ENCODE measurements at regions not wholly inside any gene's neighbourhood (a gene's known extent, or its start where the extent isn't known, plus 50 kb on each side); places are given as distances from the start of the nearest gene placed in this dataset.

DNA sequence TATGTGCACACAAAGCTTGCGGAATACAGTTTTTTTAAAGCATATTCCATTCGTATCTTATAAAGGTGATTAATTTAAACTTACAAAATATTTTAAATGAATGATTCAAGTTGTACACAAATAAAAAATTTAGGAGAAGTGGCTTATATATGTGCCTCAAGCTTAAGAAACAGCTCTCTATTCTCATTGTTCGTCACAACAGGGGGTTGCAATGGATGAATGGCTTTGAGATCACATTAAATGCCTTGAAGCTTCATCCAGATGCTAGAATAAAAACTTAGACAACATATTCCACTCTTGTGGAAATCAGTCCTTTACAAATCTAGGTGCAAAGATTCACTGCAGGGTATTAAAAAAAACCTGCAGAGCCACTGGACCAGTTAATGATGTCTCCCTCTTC lies 303.9 kb upstream of the LRFN5 start:
- no peak overlapping the region for H3K27ac Mint-ChIP-seq
- no peaks in the 10 kb centered on the region for H3K4me1 Mint-ChIP-seq
- no peak overlapping the region for H3K4me2 ChIP-seq (replicated peaks; ENCODE audit: extremely low read depth, low read length, poor library complexity, severe bottlenecking)
- H3K9me3 ChIP-seq (replicated peaks in 1 of 2; ENCODE audit: control insufficient read depth in 1 of 2, insufficient read depth in 1 of 2, low read length in 2 of 2) = no peaks in the 10 kb centered on the region
- H3K4me1 ChIP-seq (ENCODE audit: control insufficient read depth in 1 of 2, insufficient read depth in 2 of 2, low read length in 2 of 2) = no peaks in the 10 kb centered on the region
- intact Hi-C loops (cut with micrococcal nuclease) = no loop called here
- no peak overlapping the region for H3K9ac ChIP-seq (ENCODE audit: insufficient read depth, low read length, poor library complexity, severe bottlenecking)
- H3K4me3 Mint-ChIP-seq = no peak overlapping the region
- no peaks in the 10 kb centered on the region for H4K20me1 ChIP-seq (ENCODE audit: insufficient read depth, low read length)
- no peaks in the 10 kb centered on the region for H3K9me3 Mint-ChIP-seq
- DNase-seq = no peak
- H3K36me3 Mint-ChIP-seq = no peaks in the 10 kb centered on the region
- H3K36me3 ChIP-seq (replicated peaks in 1 of 2; ENCODE audit: control insufficient read depth in 1 of 2, insufficient read depth in 2 of 2, low read length in 2 of 2) = no peaks in the 10 kb centered on the region
- no peak overlapping the region for H3K4me3 ChIP-seq (replicated peaks in 1 of 3; ENCODE audit: low read depth in 2 of 3, low read length in 3 of 3)
- no peak overlapping the region for H2AFZ ChIP-seq (ENCODE audit: insufficient read depth, low read depth, low read length, poor library complexity, severe bottlenecking)
- TF ChIP-seq CTCF (IDR thresholded peaks at IDR 0.05) = no peak
- no peaks in the 10 kb centered on the region for H3K27me3 Mint-ChIP-seq (ENCODE audit: low read depth in 3 of 3)
- H3K27me3 ChIP-seq (ENCODE audit: control insufficient read depth in 2 of 2, insufficient read depth in 2 of 2, low read length in 2 of 2) = no peaks in the 10 kb centered on the region
- WGBS (ENCODE audit: insufficient coverage) = no CpG with 5 or more reads among the region's 3 CpGs
- no peak overlapping the region for H3K27ac ChIP-seq (ENCODE audit: low read depth in 1 of 2, low read length in 2 of 2)
- no peaks in the 10 kb centered on the region for H3K79me2 ChIP-seq (ENCODE audit: insufficient read depth, low read length)

DNA sequence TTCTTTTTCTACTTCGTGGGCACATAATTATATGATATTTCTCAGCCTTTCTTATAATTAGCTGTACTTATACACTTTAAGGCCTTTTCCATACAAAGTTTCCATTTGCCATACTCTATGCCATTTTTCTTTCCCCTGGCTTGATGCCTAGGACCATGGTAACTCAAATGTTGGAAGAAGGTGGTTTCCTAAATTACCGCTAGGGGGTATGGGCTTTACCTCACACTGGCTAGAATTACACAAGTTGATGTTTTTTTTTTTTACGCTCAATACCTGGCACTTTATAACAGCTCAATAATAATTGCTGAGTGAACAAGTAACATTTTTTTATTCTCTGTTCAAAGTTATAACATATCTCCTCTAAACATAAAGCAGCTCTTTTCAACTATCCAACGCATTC lies 306.8 kb upstream of the LRFN5 start:
- WGBS (ENCODE audit: insufficient coverage) = no CpG with 5 or more reads among the region's 4 CpGs
- no peaks in the 10 kb centered on the region for H3K36me3 Mint-ChIP-seq

More for the DNA sequence above, 306.8 kb upstream of the LRFN5 start:
- Mint-ChIP-seq H3K9me3 (no peaks in the 10 kb centered on the region), H3K4me1 (no peaks in the 10 kb centered on the region), H3K27me3 (ENCODE audit: low read depth in 3 of 3) (no peaks in the 10 kb centered on the region), H3K4me3 (no peak overlapping the region), H3K27ac (no peak overlapping the region)
- Histone ChIP-seq H3K36me3 (replicated peaks in 1 of 2; ENCODE audit: control insufficient read depth in 1 of 2, insufficient read depth in 2 of 2, low read length in 2 of 2) (no peaks in the 10 kb centered on the region), H3K9ac (ENCODE audit: insufficient read depth, low read length, poor library complexity, severe bottlenecking) (no peak overlapping the region), H3K79me2 (ENCODE audit: insufficient read depth, low read length) (no peaks in the 10 kb centered on the region), H3K9me3 (replicated peaks in 1 of 2; ENCODE audit: control insufficient read depth in 1 of 2, insufficient read depth in 1 of 2, low read length in 2 of 2) (no peaks in the 10 kb centered on the region), H3K27ac (ENCODE audit: low read depth in 1 of 2, low read length in 2 of 2) (no peak overlapping the region), H3K4me1 (ENCODE audit: control insufficient read depth in 1 of 2, insufficient read depth in 2 of 2, low read length in 2 of 2) (no peaks in the 10 kb centered on the region), H4K20me1 (ENCODE audit: insufficient read depth, low read length) (no peaks in the 10 kb centered on the region), H3K27me3 (ENCODE audit: control insufficient read depth in 2 of 2, insufficient read depth in 2 of 2, low read length in 2 of 2) (no peaks in the 10 kb centered on the region), H3K4me2 (replicated peaks; ENCODE audit: extremely low read depth, low read length, poor library complexity, severe bottlenecking) (no peak overlapping the region), H2AFZ (ENCODE audit: insufficient read depth, low read depth, low read length, poor library complexity, severe bottlenecking) (no peak overlapping the region), H3K4me3 (replicated peaks in 1 of 3; ENCODE audit: low read depth in 2 of 3, low read length in 3 of 3) (no peak overlapping the region)
- no peak for DNase-seq
- intact Hi-C loops (cut with micrococcal nuclease) = no loop called here
- TF ChIP-seq CTCF (IDR thresholded peaks at IDR 0.05) = no peak
